ENCODE measurements at regions not wholly inside any gene's neighbourhood (a gene's known extent, or its start where the extent isn't known, plus 50 kb on each side); places are given as distances from the start of the nearest gene placed in this dataset.

GRCh38 chr2:129008055-129008880, 689.6 kb upstream of the HS6ST1 start:
- Histone ChIP-seq H3K27ac (no peak overlapping the region), H3K9me3 (no peaks in the 10 kb centered on the region), H3K4me3 (no peak overlapping the region), H3K36me3 (ENCODE audit: insufficient read depth in 1 of 2, low read depth in 1 of 2) (no peaks in the 10 kb centered on the region), H3K4me1 (no peaks in the 10 kb centered on the region), H3K27me3 (ENCODE audit: insufficient read depth in 3 of 3, low read length in 2 of 3) (no peaks in the 10 kb centered on the region)
- intact Hi-C loops (cut with DNase I): no loop called here
- TF ChIP-seq CTCF (IDR thresholded peaks at IDR 0.05): no peak
- no peak for ATAC-seq
- no peak for DNase-seq
- 85 to 91% (median 88%) methylated on average over 5 of the region's 5 CpGs for WGBS, 3 donors

- ATAC-seq: no peak
- 82 to 88% (median 86%) methylated on average over 12 of the region's 12 CpGs for WGBS, 3 donors
- intact Hi-C loops (cut with DNase I): no loop called here
Measured at GRCh38 chr2:129008881-129009554, 690.4 kb upstream of the HS6ST1 start.

GRCh38 chr2:129009555-129010146, 691.0 kb upstream of the HS6ST1 start:
- intact Hi-C loops (cut with DNase I): no loop called here
- H3K4me3 ChIP-seq: no peak overlapping the region
- ATAC-seq: no peak
- DNase-seq: no peak
- H3K27me3 ChIP-seq (ENCODE audit: insufficient read depth in 3 of 3, low read length in 2 of 3): no peaks in the 10 kb centered on the region
- 89 to 92% (median 91%) methylated on average over 11 of the region's 11 CpGs for WGBS, 3 donors
- H3K36me3 ChIP-seq (ENCODE audit: insufficient read depth in 1 of 2, low read depth in 1 of 2): no peaks in the 10 kb centered on the region
- no peak overlapping the region for H3K27ac ChIP-seq
- no peaks in the 10 kb centered on the region for H3K9me3 ChIP-seq
- no peak for TF ChIP-seq CTCF (IDR thresholded peaks at IDR 0.05)
- no peaks in the 10 kb centered on the region for H3K4me1 ChIP-seq

More at GRCh38 chr2:129008881-129009554, 690.4 kb upstream of the HS6ST1 start:
- Histone ChIP-seq H3K4me1 (no peaks in the 10 kb centered on the region), H3K9me3 (no peaks in the 10 kb centered on the region), H3K4me3 (no peak overlapping the region), H3K27me3 (ENCODE audit: insufficient read depth in 3 of 3, low read length in 2 of 3) (no peaks in the 10 kb centered on the region), H3K27ac (no peak overlapping the region), H3K36me3 (ENCODE audit: insufficient read depth in 1 of 2, low read depth in 1 of 2) (no peaks in the 10 kb centered on the region)
- no peak for TF ChIP-seq CTCF (IDR thresholded peaks at IDR 0.05)
- no peak for DNase-seq

GRCh38 chr2:129010262-129010661, 691.6 kb upstream of the HS6ST1 start:
- no peak for TF ChIP-seq CTCF (IDR thresholded peaks at IDR 0.05)
- H3K27me3 ChIP-seq (ENCODE audit: insufficient read depth in 3 of 3, low read length in 2 of 3): no peaks in the 10 kb centered on the region
- H3K4me1 ChIP-seq: no peaks in the 10 kb centered on the region
- DNase-seq: no peak
- 68 to 77% (median 70%) methylated on average over 5 of the region's 5 CpGs for WGBS, 3 donors
- intact Hi-C loops (cut with DNase I): no loop called here
- no peaks in the 10 kb centered on the region for H3K36me3 ChIP-seq (ENCODE audit: insufficient read depth in 1 of 2, low read depth in 1 of 2)
- no peaks in the 10 kb centered on the region for H3K9me3 ChIP-seq
- no peak for ATAC-seq
- H3K27ac ChIP-seq: no peak overlapping the region
- H3K4me3 ChIP-seq: no peak overlapping the region

Measured in psoas muscle (tissue), 7 donors.